Psoas muscle (tissue), 7 donors: ENCODE measurements at regions not wholly inside any gene's neighbourhood (a gene's known extent, or its start where the extent isn't known, plus 50 kb on each side); places are given as distances from the start of the nearest gene placed in this dataset.
"Not testable (repeated sequence)": the region's sequence is repeated elsewhere in the genome, so short reads cannot be mapped to it uniquely, and the experiment has no call there.

Experiments
- ATAC-seq, 4 donors: fragments of 200-7000 bp; cut with Tn5 transposase; one replicate each; pipeline ENCODE4 v1.9.1; 2020; ENCODE audit warnings: moderate library complexity in 3 of 4, mild to moderate bottlenecking in 2 of 4
- DNase-seq, 2 donors: peaks; one replicate each; pipeline ENCODE4 v3.0.0-alpha.2; 2020
- H3K27ac ChIP-seq: fragments of 200-600 bp; one replicate; pipeline ENCODE4 v1.8.0; 2022
- H3K27me3 ChIP-seq, 3 donors: fragments of 200-600 bp in 1 of 3; one replicate each; pipeline versions ENCODE4 v1.6.1 to v1.8.0; 2013 to 2022; ENCODE audit warnings: low read length in 2 of 3, mild to moderate bottlenecking in 2 of 3, moderate library complexity in 1 of 3; ENCODE audit not compliant: insufficient read depth in 3 of 3
- H3K36me3 ChIP-seq, 2 donors: fragments of 200-600 bp in 1 of 2; one replicate each; pipeline versions ENCODE4 v1.6.1 to v1.8.0; 2013 to 2022; ENCODE audit warnings: low read depth in 1 of 2, mild to moderate bottlenecking in 1 of 2, moderate library complexity in 1 of 2; ENCODE audit not compliant: insufficient read depth in 1 of 2
- H3K4me1 ChIP-seq: fragments of 200-600 bp; one replicate; pipeline ENCODE4 v1.8.0; 2022
- H3K4me3 ChIP-seq: fragments of 200-600 bp; one replicate; pipeline ENCODE4 v1.8.0; 2022; ENCODE audit warnings: mild to moderate bottlenecking
- H3K9me3 ChIP-seq: fragments of 200-600 bp; one replicate; pipeline ENCODE4 v1.8.0; 2022
- WGBS, 3 donors: extraction: QIAGEN DNeasy Blood & Tissue Kit; methylation state at CpG; one replicate each; pipeline versions ENCODE4 v1.1.6 to v1.1.7; 2013; 5-methylcytosine and 5-hydroxymethylcytosine counted together
- intact Hi-C, 2 donors: fragments of 100-400 bp; cut with DNase I; formaldehyde crosslinking; loops; one replicate each; pipeline versions ENCODE4 v1.11.0 to v1.14.2; 2022
- TF ChIP-seq, protein P1 (sequence below): fragments of 200-600 bp; IDR thresholded peaks from one replicate; pipeline ENCODE4 v1.8.0; 2022; ENCODE audit warnings: antibody characterized with exemption
- donor health status: healthy with polysubstance abuse.
- donor health status: DM: no; HTN: no; CAD: no; lungs with moderate emphysema.
- donor health status: Bipolar disorder and iron deficiency.
- donor health status: healthy.
- donor health status: DM: yes; HTN: yes; CAD: no.
- donor health status: DM: no; HTN: no; CAD: no.
- donor health status: DM: yes; HTN: yes; CAD: no.

- Histone ChIP-seq H3K4me1 (peaks cover 14% of the 10 kb centered on the region), H3K4me3 (no peak overlapping the region), H3K36me3 (no peaks in the 10 kb centered on the region), H3K9me3 (no peaks in the 10 kb centered on the region), H3K27me3 (no peaks in the 10 kb centered on the region), H3K27ac (no peak overlapping the region)
- 10 to 17% (median 15%) methylated on average over 8 of the region's 8 CpGs for WGBS, 3 donors
- ATAC-seq, result no peak
- intact Hi-C loops, result no loop called here
- TF ChIP-seq, protein P1, sequence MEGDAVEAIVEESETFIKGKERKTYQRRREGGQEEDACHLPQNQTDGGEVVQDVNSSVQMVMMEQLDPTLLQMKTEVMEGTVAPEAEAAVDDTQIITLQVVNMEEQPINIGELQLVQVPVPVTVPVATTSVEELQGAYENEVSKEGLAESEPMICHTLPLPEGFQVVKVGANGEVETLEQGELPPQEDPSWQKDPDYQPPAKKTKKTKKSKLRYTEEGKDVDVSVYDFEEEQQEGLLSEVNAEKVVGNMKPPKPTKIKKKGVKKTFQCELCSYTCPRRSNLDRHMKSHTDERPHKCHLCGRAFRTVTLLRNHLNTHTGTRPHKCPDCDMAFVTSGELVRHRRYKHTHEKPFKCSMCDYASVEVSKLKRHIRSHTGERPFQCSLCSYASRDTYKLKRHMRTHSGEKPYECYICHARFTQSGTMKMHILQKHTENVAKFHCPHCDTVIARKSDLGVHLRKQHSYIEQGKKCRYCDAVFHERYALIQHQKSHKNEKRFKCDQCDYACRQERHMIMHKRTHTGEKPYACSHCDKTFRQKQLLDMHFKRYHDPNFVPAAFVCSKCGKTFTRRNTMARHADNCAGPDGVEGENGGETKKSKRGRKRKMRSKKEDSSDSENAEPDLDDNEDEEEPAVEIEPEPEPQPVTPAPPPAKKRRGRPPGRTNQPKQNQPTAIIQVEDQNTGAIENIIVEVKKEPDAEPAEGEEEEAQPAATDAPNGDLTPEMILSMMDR, result no peak
- no peak for DNase-seq
Observed at GRCh38 chr13:99677116-99677951, 176.1 kb downstream of the TM9SF2 start.

GRCh38 chr13:99671746-99672145 lies 170.5 kb downstream of the TM9SF2 start:
- H3K27me3 ChIP-seq, result no peaks in the 10 kb centered on the region
- no peaks in the 10 kb centered on the region for H3K9me3 ChIP-seq
- ATAC-seq (no peak), DNase-seq (no peak)
- H3K36me3 ChIP-seq, result no peaks in the 10 kb centered on the region
- no peak overlapping the region for H3K27ac ChIP-seq
- intact Hi-C loops, result no loop called here
- 93 to 97% (median 97%) methylated on average over 4 of the region's 4 CpGs for WGBS, 3 donors
- H3K4me1 ChIP-seq, result no peaks in the 10 kb centered on the region
- no peak overlapping the region for H3K4me3 ChIP-seq
- TF ChIP-seq, protein P1, result no peak

DNA sequence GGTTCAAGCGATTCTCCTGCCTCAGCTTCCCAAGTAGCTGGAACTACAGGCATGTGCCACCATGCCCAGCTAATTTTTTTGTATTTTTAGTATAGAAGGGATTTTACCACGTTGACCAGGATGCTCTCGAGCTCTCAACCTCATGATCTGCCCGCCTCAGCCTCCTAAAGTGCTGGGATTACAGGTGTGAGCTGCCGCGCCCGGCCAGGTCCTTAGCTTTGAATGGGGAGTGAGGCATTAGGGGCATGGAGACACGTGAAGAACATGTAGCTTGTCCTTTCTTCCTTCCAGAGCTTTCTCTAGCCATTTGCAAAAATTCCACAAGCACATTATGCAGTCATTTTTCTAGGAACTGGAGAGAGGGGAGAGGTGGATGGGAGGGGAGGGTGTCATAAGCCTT lies 167.8 kb downstream of the TM9SF2 start:
- DNase-seq, H3K36me3 ChIP-seq, H3K9me3 ChIP-seq, H3K4me1 ChIP-seq, H3K27ac ChIP-seq, ATAC-seq, intact Hi-C loops, H3K27me3 ChIP-seq, H3K4me3 ChIP-seq: not testable (repeated sequence)
- WGBS, 3 donors, result 85 to 92% (median 88%) methylated on average over 8 of the region's 8 CpGs

- H3K4me1 ChIP-seq, result no peaks in the 10 kb centered on the region
- H3K4me3 ChIP-seq, result no peak overlapping the region
- H3K27ac ChIP-seq, result no peak overlapping the region
- TF ChIP-seq, protein P1, result no peak
- WGBS, 3 donors, result 83 to 89% (median 89%) methylated on average over 8 of the region's 8 CpGs
- no peaks in the 10 kb centered on the region for H3K27me3 ChIP-seq
- ATAC-seq, result no peak
- H3K9me3 ChIP-seq, result no peaks in the 10 kb centered on the region
- intact Hi-C loops, result no loop called here
- no peak for DNase-seq
- no peaks in the 10 kb centered on the region for H3K36me3 ChIP-seq
Observed at GRCh38 chr13:99666146-99666805, 165.0 kb downstream of the TM9SF2 start.

DNA sequence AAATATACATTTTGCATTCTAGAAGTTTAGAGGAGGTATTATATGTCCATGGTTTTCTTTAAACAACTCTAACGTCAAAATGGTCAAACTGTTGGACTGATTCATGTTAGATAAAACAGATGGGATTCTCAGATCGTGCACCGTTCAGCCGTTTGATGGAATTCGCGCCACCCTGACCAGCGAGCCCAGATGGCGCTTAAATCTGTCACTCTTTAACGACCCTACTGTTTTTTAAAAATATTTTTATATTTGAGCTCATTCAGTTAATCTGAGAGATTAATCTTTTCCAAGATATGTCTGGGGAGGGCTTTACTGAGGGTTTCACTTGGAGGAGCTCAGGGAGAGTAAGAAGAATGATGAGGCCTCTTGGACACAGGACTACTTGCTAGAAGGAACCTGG lies 164.4 kb downstream of the TM9SF2 start:
- ATAC-seq, result no peak

More for the DNA sequence above, 164.4 kb downstream of the TM9SF2 start:
- Histone ChIP-seq H3K4me3 (no peak overlapping the region), H3K9me3 (no peaks in the 10 kb centered on the region), H3K27me3 (no peaks in the 10 kb centered on the region), H3K27ac (no peak overlapping the region), H3K4me1 (no peaks in the 10 kb centered on the region), H3K36me3 (no peaks in the 10 kb centered on the region)
- WGBS, 3 donors, result 85 to 91% (median 89%) methylated on average over 9 of the region's 9 CpGs
- intact Hi-C loops, result no loop called here
- DNase-seq, result no peak
- TF ChIP-seq, protein P1, result no peak
